ENCODE measurements at regions not wholly inside any gene's neighbourhood (a gene's known extent, or its start where the extent isn't known, plus 50 kb on each side); places are given as distances from the start of the nearest gene placed in this dataset.
"Not testable (repeated sequence)": the region's sequence is repeated elsewhere in the genome, so short reads cannot be mapped to it uniquely, and the experiment has no call there.

DNA sequence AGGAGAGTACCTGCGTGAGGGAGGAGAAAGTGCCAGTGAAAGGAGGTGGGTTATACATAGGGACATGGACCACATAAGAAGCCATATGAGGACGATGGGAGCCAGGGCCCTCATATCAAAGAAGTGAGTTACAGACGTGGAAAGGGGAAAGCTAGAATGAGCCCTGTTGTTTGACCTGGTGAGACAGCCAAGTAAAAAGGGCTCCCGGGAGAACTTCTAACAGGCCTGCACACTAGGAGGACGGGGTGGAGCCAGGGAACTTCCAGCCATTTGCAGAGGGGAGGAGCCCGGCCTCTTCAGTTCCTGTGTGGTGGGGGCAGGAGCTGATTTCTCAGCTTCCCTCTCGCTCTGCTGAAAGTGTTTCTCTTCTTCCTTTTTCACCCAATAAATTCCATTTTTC lies 84.1 kb upstream of the SLC66A3 start:
- FAIRE-seq (no peak), DNase-seq (ENCODE audit: low spot score) (no peak)

DNA sequence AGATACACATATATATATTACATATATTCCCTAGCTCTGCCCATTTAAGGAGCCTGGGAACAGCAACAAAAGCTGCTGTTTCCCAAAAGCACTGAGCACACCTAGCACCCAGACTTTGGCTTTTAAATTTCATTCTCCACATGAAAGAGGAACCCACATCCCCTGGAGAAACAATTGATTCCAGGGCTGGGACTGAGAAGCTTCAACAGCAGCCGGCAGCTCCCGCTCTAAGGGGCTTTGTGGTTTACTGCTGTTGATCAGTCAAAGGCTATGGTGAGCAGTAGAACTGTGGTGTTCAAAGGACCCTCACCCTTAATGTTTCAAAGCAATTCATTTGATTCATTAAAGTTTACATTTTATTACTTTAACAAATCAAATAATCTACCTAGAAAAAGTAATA lies 83.3 kb upstream of the SLC66A3 start:
- DNase-seq (ENCODE audit: low spot score) (no peak), FAIRE-seq (no peak)

DNA sequence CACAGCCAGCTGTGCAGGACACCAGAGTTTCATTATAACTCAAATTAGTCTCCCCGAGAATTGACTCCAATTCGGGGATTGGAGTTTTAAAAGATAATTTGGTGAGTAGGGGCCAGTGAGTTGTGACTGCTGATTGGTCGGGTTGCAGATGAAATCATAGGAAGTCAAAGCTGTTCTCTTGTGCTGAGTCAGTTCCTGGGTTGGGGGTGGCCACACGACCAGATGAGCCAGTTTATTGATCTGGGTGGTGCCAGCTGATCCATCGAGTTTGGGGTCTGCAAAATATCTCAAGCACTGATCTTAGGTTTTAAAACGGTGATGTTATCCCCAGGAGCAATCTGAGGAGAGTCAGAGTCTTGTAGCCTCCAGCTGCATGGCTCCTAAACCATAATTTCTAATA lies 82.7 kb upstream of the SLC66A3 start:
- FAIRE-seq (no peak), DNase-seq (ENCODE audit: low spot score) (no peak)

DNA sequence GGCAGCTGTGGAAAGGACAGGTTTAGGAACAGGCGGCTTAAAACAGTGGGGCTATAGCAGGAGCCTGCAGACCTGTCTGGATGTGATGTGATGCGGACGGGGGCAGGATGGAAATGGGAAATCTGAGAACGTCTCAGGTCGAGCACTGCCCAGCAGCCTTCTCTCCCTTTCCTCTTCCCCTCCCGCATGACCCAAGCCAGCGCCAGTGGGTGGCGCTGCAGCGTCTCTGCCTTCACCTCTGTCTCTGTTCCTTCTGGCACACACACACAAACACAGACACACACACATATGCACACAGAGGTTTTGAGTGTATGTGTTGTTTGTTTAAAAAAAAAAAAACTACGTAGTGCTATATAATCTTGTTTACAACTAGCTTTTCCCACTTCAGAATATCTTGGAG lies 82.0 kb upstream of the SLC66A3 start:
- no peak for FAIRE-seq
- no peak for DNase-seq (ENCODE audit: low spot score)

DNA sequence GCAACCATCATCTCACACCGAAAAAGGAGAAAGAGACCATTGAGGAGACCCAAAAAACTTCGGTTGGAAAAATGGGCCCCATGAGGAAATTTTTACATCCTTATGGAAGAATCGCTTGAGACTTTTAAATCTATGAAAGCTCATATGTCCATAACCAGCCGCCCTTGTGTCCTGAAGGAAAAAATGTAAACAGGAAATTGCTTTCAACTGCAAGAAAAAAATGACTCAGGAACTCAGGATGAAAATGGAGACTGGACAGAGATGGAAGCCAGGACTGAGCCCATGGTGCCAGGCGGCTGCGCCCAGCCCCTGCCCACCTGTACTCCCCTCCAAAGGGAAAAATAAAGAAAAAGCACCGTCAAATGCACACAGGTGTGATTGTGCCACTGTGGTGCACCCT lies 81.5 kb upstream of the SLC66A3 start:
- no peak for DNase-seq (ENCODE audit: low spot score)
- FAIRE-seq = no peak

DNA sequence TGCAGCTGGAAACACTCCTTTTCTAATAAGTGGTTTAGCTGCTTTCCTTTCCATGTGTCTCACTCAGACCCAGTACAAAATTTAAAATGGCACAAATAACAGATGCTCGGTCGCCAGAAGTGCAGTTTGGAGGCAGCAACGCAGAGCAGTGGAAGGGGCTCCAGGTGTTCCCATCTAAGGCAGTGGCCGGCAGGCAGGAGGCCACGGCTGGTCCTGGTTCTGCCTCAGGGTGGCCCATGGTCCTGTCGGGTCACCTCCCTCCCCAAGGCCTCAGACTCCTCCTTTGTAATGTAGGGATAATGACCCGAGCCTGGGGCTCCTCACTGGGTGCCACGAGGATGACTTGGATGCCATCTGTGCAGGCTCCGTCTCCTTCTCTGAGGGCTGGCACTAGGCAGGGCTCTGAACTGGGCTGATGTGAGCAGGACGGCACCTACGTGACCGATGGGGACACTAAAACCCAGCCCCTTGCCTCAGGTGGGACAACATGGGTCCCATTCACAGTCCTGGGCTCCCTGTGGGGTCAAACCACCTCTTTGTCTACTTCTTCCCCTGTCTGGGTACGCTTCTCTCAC lies 80.9 kb upstream of the SLC66A3 start:
- no peak for DNase-seq (ENCODE audit: low spot score)
- FAIRE-seq = no peak

DNA sequence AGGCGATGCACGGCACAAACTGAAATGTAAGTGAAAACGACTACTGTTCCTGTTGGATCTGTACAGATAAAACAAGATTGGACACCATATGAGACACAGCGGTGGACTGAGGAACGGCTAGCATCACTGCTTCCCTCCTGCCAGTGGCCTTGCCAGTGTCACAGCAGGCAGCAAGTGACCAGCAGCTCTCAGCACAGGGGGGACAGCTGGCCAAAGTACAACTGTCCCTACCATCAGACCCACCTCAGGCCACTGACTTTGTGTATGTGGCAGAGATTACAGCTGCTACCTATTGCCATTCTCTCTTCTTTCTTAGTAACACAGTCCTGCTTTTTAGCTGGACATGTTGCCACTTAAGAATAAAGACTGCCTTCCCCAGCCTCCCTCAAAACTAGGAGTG lies 80.0 kb upstream of the SLC66A3 start:
- DNase-seq (ENCODE audit: low spot score) (no peak), FAIRE-seq (no peak)

DNA sequence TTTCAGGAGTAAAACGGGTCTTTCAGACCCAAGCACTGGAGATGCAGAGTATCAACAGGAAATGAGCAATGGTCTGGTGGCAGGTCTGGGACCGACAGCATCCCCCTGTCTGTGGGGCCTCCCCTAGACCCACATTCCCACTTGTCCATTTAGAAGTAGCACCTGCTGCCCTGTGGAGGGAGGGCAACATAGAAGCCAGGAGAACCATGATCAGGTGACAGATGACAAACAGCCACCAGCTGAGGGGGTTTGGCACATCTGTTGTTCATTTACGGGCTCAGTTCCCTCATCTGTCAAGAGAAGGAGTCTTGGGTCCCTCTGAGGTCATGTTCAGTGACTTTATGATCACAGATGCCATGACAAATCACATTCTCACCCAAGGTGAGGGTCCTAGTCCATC lies 77.9 kb upstream of the SLC66A3 start:
- FAIRE-seq = no peak

DNA sequence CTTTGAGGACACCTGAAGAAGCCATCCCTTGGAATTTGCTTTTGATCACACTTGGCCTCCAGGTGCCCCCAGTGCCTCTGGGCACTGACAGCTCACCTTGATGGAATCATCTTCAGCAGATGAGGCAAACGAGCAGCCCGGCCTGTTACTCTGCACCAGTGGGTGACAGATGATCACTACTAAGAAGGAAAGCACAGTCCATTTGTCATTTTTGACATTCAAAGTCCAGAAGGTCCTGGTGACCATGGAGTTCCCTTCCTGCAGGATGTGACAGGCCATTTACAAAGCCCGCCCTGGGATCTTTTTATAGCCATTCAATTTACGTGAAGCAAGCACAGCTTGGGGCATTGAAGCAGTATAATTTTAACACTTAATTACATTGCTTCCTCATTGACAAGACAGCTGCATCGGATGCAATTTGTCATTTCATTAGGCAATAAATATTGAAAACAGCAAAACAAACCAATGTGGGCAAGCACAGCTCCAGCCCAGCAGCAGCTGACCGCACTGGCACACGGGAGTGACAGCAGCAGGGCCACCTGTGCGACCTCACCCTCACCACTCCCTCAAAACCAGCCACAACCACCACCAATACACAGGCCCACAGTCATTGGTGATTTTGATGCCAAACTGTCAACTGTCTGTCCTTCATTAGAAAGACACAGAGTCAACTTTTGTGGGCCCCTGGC lies 76.0 kb upstream of the SLC66A3 start:
- no peak for DNase-seq (ENCODE audit: low spot score)
- FAIRE-seq = no peak

More for the DNA sequence above, 77.9 kb upstream of the SLC66A3 start:
- no peak for DNase-seq (ENCODE audit: low spot score)

DNA sequence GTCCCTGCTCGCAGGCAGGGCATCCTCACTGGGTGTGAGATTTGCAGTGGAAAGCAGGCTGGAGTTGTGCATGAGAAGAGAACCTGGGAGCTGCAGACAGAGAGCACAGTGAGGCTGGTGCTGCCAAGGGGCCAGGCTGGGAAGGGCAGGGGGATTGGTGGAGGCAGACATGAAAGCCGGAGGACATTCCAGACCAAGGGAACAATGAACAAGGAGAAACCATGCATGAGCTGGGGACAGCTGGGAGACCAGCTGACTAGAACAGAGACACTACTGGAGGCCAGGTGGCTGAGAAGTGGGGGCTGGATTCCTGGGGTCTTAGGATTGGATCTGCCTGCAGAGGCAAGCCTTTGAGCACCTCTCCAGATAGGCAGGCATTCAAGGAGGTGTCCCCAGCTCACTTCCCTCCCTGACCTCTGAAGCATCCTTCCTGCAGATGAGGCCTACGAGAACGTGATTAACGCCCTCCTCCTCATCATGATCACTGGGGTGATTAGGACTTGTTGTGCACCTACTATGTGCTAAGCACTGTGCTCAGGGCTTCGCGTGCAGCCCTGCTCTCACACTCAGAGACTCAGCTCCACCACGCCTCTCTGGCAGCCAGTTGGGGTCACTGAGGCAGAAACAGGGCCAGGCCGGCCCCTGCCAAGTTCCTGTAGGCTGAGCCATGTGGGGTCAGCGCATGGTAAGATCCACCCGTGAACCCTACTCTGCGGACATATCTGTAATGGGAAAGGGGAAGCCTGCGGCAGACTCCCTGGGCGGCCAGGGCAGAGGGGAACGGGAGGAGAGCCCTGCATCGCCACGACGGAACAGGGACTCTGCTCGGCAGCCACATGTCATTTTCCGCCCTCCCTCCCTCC lies 74.8 kb upstream of the SLC66A3 start:
- DNase-seq (ENCODE audit: low spot score) (no peak), FAIRE-seq (no peak)

DNA sequence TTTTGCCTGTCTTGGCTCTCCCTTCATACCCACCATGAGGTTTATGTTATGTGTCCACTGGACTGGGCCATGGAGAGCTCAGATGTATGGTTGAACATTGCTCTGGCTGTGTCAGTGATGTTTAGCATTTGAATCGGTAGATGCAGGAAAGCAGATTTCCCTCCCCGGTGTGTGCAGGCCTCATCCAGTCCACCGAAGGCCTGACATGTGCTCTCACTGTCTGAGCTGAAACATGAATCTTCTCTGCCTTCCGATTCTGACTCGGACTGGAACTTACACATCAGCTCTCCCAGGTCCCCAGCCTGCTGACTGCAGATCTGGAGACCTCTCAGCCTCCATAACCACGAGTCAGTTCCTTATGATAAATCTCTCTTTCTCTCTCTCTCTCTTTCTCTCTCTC lies 72.4 kb upstream of the SLC66A3 start:
- FAIRE-seq (no peak), DNase-seq (ENCODE audit: low spot score) (no peak)

DNA sequence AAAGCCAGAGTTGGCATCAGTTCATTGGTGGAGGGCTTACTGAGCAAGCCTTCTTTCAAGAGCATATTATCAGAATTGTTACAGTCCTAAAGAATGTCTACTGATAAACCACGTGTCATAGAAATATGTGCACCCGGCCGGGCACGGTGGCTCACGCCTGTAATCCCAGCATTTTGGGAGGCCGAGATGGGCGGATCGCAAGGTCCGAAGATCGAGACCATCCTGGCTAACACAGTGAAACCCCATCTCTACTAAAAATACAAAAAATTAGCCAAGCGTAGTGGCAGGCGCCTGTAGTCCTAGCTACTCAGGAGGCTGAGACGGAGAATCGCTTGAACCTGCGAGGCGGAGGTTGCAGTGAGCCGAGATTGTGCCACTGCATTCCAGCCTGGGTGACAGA lies 66.4 kb upstream of the SLC66A3 start:
- not testable (repeated sequence) for FAIRE-seq; DNase-seq (ENCODE audit: low spot score)

DNA sequence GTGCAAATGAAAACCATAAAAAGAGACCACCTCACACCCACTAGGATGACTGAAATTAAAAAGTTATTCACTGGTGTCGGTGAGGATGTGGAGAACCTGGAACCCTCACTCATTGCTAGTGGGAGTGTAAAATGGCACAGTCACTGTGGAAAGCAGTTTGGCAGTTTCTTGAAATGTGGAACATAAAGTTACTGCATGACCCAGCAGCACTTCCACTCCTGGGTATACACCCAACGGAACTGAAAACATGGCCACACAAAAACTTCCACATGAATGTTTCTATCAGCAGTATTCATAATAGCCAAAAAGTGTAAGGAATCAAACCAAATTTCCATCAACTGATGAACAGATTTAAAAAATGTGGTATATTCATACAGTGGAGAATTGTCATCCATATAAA lies 65.1 kb upstream of the SLC66A3 start:
- FAIRE-seq (no peak), DNase-seq (ENCODE audit: low spot score) (no peak)

DNA sequence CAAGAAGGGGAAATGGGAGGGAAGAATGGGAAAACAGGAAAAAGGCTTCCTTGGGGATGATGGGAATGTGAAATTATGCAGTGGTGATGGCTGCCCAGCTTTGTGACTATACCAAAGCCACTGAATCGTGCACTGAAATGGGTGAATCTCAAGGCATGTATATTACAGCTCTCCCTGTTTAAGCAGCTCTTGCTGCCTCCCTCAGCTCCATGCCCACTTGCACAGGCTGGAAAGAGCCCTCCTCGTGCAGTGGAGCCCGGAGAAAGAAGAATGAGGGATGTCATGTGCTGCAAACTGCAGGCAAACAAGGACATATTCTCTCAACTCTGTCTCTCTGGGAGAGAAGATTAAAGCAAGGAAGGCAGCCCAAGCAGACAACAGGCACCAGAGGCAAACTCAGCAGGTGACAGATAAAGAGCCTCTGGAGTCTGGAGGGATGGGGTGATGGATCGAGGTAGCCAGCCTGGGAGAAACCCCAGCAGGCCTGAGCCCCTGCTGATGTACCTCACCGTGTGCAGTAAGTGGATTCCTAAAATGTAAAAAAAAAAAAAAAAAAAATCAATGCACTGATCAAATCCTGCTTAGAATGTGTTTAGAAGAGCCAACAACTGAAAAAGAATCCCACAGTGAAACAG lies 62.4 kb upstream of the SLC66A3 start:
- DNase-seq (ENCODE audit: low spot score) (no peak), FAIRE-seq (no peak)

DNA sequence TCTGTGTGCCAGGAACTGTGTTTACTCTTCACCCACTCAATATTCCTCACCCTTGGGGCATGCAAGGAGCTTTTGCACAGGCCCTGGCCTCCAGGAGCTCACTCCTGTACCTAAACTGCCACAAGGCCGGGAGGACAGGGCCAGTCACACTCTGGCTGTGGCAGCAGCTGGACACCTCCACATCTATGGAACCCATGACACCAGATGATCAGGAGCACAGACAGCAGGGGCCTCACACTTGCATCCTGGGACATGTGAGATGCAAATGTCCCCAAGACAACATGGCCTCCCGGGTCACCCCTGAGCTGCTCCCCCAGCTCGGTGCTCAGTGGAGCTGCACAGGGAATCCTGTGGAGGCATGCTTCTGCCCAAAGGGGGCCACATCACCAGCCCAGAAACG lies 61.8 kb upstream of the SLC66A3 start:
- DNase-seq (ENCODE audit: low spot score) (no peak), FAIRE-seq (no peak)

DNA sequence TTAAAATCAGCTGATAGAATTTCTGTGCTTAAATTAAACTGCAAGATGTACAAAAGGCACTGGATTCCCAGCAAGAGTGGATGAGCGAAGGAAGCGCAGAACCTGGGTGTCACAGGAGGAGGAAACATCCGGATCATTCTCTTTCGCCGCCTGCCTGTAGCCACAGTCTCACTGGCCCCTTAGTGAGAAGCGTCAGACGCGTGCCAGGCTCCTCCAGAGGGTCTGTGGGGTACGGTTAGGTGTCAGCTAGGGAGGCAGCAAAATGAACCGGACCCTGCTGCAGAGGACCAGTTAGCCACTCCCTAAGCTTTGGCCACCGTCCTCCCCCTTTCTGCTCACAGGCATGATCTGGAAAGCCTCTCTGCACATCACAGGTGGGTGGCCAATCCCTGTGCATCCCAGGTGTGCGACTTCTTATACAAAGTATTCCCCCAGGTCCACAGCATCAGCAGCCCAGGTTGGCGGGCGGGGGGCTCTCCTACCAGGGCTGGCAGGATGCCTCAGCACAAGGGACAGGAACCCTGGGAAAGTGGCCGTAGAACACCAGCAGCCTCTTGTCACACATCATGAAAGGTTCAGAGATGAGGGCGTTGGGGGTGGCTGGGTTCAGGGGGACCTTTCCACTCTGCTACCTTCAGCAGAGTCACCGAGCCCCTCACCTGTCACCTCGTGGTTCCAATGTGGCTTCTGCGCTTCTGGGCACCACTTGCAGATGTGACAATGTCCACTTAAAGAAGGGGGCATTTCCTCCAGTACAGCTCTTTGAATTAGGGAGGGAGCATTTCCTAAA lies 61.1 kb upstream of the SLC66A3 start:
- DNase-seq (ENCODE audit: low spot score) (no peak), FAIRE-seq (no peak)

DNA sequence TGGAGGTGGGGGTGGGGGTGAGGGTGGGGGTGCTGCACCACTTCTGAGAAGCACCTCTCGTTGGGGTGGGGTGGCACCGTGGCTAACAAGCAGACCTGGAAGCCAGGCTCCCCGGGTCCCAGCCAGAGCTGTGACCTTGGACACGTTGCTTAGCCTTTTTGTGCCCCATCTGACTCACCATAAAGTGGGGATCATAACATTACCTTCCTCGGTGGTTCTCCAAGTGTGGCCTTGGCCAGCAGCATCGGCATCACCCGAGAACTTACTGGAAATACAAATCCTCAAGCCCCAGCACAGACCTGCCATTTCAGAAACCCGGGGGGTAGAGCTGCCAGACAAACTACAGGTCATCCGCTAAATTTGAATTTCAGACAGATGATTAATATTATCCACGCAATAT lies 58.7 kb upstream of the SLC66A3 start:
- DNase-seq (ENCODE audit: low spot score) (no peak), FAIRE-seq (no peak)

DNA sequence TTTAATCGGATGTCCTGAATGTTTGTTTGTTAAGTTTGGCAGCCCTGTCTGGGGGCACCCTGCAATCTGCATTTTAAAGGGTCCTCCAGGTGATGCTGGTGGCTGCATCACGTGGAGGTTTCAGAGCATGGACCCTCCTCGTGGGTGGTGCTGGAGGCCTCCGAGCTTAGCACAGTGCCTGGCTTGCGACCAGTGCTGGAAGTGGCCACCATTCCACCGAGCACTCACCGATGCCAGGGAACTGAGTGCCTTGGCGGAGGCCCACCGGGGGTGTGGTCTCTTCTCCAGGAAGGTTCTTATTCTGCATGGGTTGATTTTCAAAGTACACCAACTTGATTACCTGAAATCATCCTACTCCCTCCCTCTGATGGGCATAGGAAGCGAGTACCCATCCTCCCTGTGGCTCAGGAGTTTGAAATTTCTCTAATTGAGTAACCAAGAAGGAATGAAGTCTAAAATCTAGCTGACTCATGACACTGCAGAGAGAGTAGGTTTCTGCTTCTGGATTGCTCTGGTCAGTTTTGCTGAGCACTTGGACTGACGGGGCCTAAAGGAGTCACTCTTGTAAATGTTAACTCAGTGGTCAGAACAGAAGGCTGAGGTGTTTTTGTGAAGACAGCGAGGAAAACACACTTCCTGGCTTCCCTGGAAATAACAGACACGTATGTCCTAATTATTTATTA lies 58.1 kb upstream of the SLC66A3 start:
- peak; percentile 87 for DNase-seq (ENCODE audit: low spot score)
- FAIRE-seq = peak; percentile 93

DNA sequence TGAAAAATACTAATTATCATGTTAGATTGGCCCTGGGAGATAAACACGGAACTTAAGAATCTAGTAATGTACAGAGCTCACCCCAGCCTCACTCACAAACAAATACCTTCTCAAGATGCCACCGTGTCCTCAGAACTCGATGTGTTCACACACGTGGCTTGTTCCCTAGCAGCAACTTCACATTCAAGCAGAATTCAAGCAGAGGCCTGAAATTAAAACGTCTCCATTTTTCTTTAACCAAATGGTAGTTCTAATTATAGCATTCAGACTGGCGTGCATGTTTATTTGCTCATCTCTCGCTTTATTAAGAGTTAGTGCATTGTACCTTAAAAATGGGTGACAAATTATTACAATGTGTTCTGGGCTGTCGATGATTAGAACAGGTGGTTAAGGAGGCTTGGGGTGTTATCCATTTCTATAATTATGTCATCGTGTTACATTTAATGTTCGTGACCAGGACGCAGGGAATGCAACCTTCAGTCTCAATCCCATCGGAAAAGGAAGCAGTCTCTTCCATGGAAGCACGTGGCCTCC lies 57.3 kb upstream of the SLC66A3 start:
- no peak for FAIRE-seq
- DNase-seq (ENCODE audit: low spot score) = no peak

Data from RCC 7860 (cell line).